Bronchial epithelial cell (primary cell): ENCODE measurements at regions not wholly inside any gene's neighbourhood (a gene's known extent, or its start where the extent isn't known, plus 50 kb on each side); places are given as distances from the start of the nearest gene placed in this dataset.

Experiments used
- DNase-seq: peaks from one replicate; pipeline ENCODE4 v3.0.0-alpha.2; 2010; ENCODE audit warnings: low read depth
- FAIRE-seq: peaks from 2 replicates; lab custom pipeline; 2011; peaks lifted over from hg19 to GRCh38; lab: Jason Lieb, UNC
- H3K27me3 ChIP-seq: 2 replicates; pipeline ENCODE4 v1.5.1; 2011; ENCODE audit warnings: low read length; ENCODE audit not compliant: control insufficient read depth, insufficient read depth
- H3K36me3 ChIP-seq: 2 replicates; pipeline ENCODE4 v1.5.1; 2011; ENCODE audit warnings: low read length; ENCODE audit not compliant: control insufficient read depth, insufficient read depth
- H3K4me3 ChIP-seq: 2 replicates; pipeline ENCODE4 v1.5.1; 2011; ENCODE audit warnings: mild to moderate bottlenecking, low read depth, low read length, control low read depth
- TF ChIP-seq, protein P1 (sequence below): IDR thresholded peaks from 2 replicates; pipeline ENCODE4 v1.5.1; 2011; ENCODE audit warnings: mild to moderate bottlenecking, moderate library complexity, low read length, control low read depth, inconsistent platforms; ENCODE audit not compliant: insufficient read depth, severe bottlenecking

DNA sequence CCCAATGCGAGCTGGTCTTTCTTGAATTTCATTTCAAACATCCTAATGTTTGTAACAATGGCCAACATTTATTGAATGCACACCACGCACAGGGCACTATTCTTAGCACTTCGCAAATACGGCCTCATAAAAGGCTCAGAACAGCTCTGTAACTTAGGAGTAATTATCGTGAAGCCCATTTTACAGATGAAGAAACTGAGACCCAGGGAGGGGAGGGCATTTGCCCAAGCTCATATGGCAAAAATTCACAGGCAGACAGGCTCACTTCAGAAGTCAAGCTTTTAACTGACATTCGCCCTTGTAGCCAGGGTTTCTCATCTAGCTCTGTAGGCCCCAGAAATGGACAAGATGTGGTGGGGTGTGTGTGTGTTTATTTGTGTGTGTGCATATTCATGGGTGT is 60.3 kb upstream of the TBX3 start:
- no peaks in the 10 kb centered on the region for H3K27me3 ChIP-seq
- H3K36me3 ChIP-seq = no peaks in the 10 kb centered on the region
- no peak for DNase-seq
- no peak for FAIRE-seq
- TF ChIP-seq, protein P1, sequence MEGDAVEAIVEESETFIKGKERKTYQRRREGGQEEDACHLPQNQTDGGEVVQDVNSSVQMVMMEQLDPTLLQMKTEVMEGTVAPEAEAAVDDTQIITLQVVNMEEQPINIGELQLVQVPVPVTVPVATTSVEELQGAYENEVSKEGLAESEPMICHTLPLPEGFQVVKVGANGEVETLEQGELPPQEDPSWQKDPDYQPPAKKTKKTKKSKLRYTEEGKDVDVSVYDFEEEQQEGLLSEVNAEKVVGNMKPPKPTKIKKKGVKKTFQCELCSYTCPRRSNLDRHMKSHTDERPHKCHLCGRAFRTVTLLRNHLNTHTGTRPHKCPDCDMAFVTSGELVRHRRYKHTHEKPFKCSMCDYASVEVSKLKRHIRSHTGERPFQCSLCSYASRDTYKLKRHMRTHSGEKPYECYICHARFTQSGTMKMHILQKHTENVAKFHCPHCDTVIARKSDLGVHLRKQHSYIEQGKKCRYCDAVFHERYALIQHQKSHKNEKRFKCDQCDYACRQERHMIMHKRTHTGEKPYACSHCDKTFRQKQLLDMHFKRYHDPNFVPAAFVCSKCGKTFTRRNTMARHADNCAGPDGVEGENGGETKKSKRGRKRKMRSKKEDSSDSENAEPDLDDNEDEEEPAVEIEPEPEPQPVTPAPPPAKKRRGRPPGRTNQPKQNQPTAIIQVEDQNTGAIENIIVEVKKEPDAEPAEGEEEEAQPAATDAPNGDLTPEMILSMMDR = no peak
- H3K4me3 ChIP-seq = no peak overlapping the region

DNA sequence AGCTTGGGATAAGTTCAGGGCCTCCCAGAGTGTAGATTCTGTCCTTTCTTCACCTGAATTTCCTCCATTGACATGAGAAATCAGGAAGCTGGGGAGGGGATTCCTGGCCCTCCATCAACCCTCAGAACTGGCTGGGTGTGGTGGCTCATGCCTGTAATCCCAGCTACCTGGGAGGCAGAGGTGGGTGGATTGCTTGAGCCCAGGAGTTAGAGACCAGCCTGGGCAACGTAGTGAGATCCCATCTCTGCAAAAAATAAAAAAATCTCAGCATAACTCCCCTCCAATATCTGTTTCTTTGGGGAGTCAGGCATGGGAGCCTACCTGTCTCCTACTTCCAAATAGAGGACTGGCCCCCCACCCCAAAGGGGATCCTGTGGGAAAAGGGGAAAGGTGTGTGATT is 59.8 kb upstream of the TBX3 start:
- TF ChIP-seq, protein P1 = no peak
- no peak for FAIRE-seq

DNA sequence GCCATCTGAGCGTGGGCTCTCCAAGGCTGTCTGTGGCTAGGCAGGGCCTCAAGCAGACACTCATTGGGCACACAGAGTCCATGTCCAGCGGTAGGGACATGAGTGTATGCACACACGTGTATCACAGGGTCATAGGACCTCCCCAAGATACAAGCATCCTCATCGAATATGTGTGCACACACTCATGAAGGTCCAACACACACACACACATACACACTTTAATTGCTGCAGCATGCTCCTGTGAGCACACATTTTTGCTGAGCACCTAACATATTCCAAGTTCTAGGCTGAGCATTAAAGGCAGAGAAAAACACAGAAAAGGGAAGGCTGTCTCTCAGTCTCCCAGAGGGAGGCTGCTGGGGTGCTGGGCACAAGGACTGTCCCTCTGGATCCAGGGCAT is 59.3 kb upstream of the TBX3 start:
- Histone ChIP-seq H3K36me3 (no peaks in the 10 kb centered on the region), H3K4me3 (no peak overlapping the region), H3K27me3 (no peaks in the 10 kb centered on the region)
- TF ChIP-seq, protein P1 = no peak
- DNase-seq (no peak), FAIRE-seq (no peak)

More for the DNA sequence above, 59.8 kb upstream of the TBX3 start:
- H3K36me3 ChIP-seq = no peaks in the 10 kb centered on the region
- H3K4me3 ChIP-seq = no peak overlapping the region
- no peak for DNase-seq
- no peaks in the 10 kb centered on the region for H3K27me3 ChIP-seq

DNA sequence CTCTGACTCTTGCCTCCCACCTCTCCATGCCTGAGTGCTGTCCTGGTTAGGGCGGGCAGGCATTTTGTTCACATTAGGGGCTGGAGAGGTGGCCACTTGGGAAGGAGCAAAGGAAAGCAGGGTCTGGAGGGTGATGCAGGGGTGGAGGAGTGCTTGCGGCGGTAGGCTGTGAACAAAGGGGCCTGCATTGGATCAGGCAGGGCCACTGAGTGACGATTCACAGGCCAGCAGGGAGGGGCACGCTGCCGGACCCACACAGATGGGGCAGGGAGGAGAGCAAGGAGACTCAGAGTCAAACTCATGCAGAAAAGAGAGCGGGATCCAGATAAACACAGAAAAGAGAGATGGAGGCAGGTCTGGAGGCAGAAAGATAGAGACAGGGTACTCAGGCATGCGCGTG is 58.4 kb upstream of the TBX3 start:
- Histone ChIP-seq H3K27me3 (no peaks in the 10 kb centered on the region), H3K36me3 (no peaks in the 10 kb centered on the region), H3K4me3 (no peak overlapping the region)
- FAIRE-seq (no peak), DNase-seq (no peak)
- TF ChIP-seq, protein P1 = no peak

DNA sequence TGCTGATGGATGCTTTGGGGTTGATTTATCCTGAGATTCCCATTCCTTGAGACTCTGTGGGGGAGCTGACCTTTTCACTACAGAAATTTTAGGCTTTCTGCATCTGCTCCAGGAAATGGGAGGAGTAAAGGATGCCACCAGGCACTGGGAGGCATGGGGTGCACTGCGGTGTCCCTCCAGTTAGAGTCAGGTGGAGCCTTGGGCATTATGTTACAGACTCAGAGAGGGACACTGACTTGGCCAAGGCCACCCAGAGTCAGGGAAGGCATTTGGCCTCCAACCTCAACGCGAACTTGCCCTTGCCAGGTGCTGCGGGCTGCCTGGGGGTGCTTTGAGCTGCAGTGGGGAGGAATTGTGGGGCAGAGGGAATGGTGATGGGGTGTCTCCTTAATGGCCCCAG is 58.0 kb upstream of the TBX3 start:
- FAIRE-seq = no peak
- TF ChIP-seq, protein P1 = no peak
- Histone ChIP-seq H3K27me3 (no peaks in the 10 kb centered on the region), H3K4me3 (no peak overlapping the region), H3K36me3 (no peaks in the 10 kb centered on the region)
- no peak for DNase-seq

DNA sequence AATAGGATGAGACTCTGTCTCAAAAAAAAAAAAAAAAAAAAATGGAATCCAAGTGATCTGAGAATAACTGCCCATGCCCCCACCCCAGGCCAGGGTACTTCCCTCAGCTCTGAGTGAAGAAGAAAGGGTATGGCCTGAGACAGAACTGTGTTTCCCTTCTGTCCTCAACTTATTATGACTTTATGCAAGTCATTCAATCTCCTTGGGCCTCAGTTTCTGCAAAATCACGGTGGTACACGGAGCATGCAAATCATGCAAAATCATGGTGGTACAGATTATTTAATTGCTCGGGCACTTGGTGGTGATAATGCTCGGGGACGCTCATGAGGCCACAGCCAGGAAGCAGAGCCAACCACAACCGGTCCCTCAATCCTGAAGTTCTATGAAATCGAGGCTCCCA is 56.5 kb upstream of the TBX3 start:
- H3K27me3 ChIP-seq = peaks cover 2% of the 10 kb centered on the region
- no peak for DNase-seq
- TF ChIP-seq, protein P1 = no peak

More for the DNA sequence above, 56.5 kb upstream of the TBX3 start:
- no peak for FAIRE-seq
- Histone ChIP-seq H3K4me3 (no peak overlapping the region), H3K36me3 (no peaks in the 10 kb centered on the region)
